Transverse colon (tissue), 3 donors: ENCODE measurements at regions not wholly inside any gene's neighbourhood (a gene's known extent, or its start where the extent isn't known, plus 50 kb on each side); places are given as distances from the start of the nearest gene placed in this dataset.

Experiments
- CTCF ChIP-seq, 5 experiments: fragments of 200-600 bp in 3 of 5; fragments of 450-650 bp in 2 of 5; sonication (generic) in 3 of 5; IDR thresholded peaks; 1 replicate in 2 of 5; 2 replicates in 3 of 5; pipeline ENCODE4 v1.5.1; 2016 to 2017; ENCODE audit warnings: antibody characterized with exemption in 5 of 5, inconsistent platforms in 3 of 5, mild to moderate bottlenecking in 2 of 5, moderate library complexity in 1 of 5
- EP300 ChIP-seq: sonication (generic); formaldehyde crosslinking; IDR thresholded peaks from one replicate; pipeline ENCODE4 v1.6.1; 2017; ENCODE audit warnings: antibody characterized with exemption, low read depth
- POLR2A ChIP-seq: fragments of 450-650 bp; IDR thresholded peaks from one replicate; pipeline ENCODE4 v1.6.1; 2016; ENCODE audit warnings: antibody characterized with exemption, mild to moderate bottlenecking, moderate library complexity

GRCh38 chr7:41796331-41796730 lies 93.4 kb upstream of the INHBA start:
- no peak for TF ChIP-seq CTCF (IDR thresholded peaks at IDR 0.05)
- no peak for TF ChIP-seq POLR2A
- TF ChIP-seq EP300 = no peak
